ENCODE measurements at regions not wholly inside any gene's neighbourhood (a gene's known extent, or its start where the extent isn't known, plus 50 kb on each side); places are given as distances from the start of the nearest gene placed in this dataset.
"Not testable (repeated sequence)": the region's sequence is repeated elsewhere in the genome, so short reads cannot be mapped to it uniquely, and the experiment has no call there.

DNA sequence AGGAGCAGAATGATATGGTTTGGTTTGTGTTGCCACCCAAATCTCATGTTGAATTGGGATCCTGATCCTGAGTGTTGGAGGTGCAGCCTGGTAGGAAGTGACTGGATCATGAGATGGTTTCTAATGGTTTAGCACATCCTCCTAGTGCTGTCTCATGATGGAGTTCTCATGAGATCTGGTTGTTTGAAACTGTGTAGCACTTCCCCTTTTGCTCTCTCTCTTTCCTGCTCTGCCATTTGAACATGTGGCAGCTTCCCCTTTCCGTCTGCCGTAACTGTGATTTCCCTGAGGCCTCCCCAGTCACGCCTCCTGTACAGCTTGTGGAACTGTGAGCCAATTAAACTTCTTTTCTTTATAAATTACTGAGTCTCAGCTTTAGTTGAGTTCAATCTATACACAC is 756.8 kb upstream of the CDH6 start (continued):
- TF ChIP-seq, protein P1, sequence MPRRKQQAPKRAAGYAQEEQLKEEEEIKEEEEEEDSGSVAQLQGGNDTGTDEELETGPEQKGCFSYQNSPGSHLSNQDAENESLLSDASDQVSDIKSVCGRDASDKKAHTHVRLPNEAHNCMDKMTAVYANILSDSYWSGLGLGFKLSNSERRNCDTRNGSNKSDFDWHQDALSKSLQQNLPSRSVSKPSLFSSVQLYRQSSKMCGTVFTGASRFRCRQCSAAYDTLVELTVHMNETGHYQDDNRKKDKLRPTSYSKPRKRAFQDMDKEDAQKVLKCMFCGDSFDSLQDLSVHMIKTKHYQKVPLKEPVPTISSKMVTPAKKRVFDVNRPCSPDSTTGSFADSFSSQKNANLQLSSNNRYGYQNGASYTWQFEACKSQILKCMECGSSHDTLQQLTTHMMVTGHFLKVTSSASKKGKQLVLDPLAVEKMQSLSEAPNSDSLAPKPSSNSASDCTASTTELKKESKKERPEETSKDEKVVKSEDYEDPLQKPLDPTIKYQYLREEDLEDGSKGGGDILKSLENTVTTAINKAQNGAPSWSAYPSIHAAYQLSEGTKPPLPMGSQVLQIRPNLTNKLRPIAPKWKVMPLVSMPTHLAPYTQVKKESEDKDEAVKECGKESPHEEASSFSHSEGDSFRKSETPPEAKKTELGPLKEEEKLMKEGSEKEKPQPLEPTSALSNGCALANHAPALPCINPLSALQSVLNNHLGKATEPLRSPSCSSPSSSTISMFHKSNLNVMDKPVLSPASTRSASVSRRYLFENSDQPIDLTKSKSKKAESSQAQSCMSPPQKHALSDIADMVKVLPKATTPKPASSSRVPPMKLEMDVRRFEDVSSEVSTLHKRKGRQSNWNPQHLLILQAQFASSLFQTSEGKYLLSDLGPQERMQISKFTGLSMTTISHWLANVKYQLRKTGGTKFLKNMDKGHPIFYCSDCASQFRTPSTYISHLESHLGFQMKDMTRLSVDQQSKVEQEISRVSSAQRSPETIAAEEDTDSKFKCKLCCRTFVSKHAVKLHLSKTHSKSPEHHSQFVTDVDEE (CRISPR knock-in tag; IDR thresholded peaks at IDR 0.05), result no peak
- TF ChIP-seq GLIS3 (CRISPR knock-in tag; IDR thresholded peaks at IDR 0.05) (no peak), ZNF70 (CRISPR knock-in tag; IDR thresholded peaks at IDR 0.05) (no peak)

- ATAC-seq, result not testable (repeated sequence)
These were observed 764.5 kb upstream of the CDH6 start for GRCh38 chr5:30428866-30429407.

DNA sequence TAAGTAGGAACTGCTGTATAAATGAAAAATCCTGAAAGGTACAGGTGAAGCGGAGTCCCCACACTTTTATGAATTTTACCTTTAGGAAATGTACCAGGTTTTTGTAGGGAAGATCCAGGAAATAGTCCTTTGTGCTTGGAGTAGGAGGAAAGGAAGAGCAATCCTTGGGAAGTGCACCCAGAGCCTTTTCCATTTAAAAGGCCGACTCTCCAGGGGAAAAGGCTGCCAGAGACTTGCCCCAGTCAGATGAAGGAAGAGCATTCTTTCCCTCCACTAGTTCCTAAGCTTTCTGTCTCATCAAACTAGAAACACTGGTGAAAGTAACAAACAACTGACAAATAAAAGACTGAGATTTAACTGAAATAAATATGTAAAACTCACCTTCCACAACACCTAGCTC is 779.4 kb upstream of the CDH6 start:
- TF ChIP-seq ZFP30 (CRISPR knock-in tag; IDR thresholded peaks at IDR 0.05) (no peak), ISL1 (CRISPR knock-in tag; IDR thresholded peaks at IDR 0.05) (no peak), ZC3H10 (CRISPR knock-in tag; IDR thresholded peaks at IDR 0.05) (no peak), PPARA (CRISPR knock-in tag; IDR thresholded peaks at IDR 0.05; ENCODE audit: borderline replicate concordance) (no peak), ZFP3 (CRISPR knock-in tag; IDR thresholded peaks at IDR 0.05) (no peak), SNAI2 (CRISPR knock-in tag; IDR thresholded peaks at IDR 0.05) (no peak), TCF4 (CRISPR knock-in tag; IDR thresholded peaks at IDR 0.05; ENCODE audit: borderline replicate concordance) (no peak)
- ATAC-seq, result no peak

- ATAC-seq, result no peak
- no peak for TF ChIP-seq PPARA (CRISPR knock-in tag; IDR thresholded peaks at IDR 0.05; ENCODE audit: borderline replicate concordance)
- no peak for TF ChIP-seq ESRRG (CRISPR knock-in tag; IDR thresholded peaks at IDR 0.05)
- TF ChIP-seq, protein P2, sequence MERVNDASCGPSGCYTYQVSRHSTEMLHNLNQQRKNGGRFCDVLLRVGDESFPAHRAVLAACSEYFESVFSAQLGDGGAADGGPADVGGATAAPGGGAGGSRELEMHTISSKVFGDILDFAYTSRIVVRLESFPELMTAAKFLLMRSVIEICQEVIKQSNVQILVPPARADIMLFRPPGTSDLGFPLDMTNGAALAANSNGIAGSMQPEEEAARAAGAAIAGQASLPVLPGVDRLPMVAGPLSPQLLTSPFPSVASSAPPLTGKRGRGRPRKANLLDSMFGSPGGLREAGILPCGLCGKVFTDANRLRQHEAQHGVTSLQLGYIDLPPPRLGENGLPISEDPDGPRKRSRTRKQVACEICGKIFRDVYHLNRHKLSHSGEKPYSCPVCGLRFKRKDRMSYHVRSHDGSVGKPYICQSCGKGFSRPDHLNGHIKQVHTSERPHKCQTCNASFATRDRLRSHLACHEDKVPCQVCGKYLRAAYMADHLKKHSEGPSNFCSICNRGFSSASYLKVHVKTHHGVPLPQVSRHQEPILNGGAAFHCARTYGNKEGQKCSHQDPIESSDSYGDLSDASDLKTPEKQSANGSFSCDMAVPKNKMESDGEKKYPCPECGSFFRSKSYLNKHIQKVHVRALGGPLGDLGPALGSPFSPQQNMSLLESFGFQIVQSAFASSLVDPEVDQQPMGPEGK (CRISPR knock-in tag; IDR thresholded peaks at IDR 0.05; ENCODE audit: borderline replicate concordance), result no peak
- no peak for TF ChIP-seq OSR1 (CRISPR knock-in tag; IDR thresholded peaks at IDR 0.05)
- TF ChIP-seq TCF4 (CRISPR knock-in tag; IDR thresholded peaks at IDR 0.05; ENCODE audit: borderline replicate concordance), result no peak
- TF ChIP-seq BACH2 (CRISPR knock-in tag; IDR thresholded peaks at IDR 0.05; ENCODE audit: borderline replicate concordance), result no peak
- no peak for TF ChIP-seq GLIS3 (CRISPR knock-in tag; IDR thresholded peaks at IDR 0.05)
- TF ChIP-seq ZNF565 (CRISPR knock-in tag; conservative IDR thresholded peaks at IDR 0.05; ENCODE audit: low read depth), result no peak
- TF ChIP-seq, protein P3, sequence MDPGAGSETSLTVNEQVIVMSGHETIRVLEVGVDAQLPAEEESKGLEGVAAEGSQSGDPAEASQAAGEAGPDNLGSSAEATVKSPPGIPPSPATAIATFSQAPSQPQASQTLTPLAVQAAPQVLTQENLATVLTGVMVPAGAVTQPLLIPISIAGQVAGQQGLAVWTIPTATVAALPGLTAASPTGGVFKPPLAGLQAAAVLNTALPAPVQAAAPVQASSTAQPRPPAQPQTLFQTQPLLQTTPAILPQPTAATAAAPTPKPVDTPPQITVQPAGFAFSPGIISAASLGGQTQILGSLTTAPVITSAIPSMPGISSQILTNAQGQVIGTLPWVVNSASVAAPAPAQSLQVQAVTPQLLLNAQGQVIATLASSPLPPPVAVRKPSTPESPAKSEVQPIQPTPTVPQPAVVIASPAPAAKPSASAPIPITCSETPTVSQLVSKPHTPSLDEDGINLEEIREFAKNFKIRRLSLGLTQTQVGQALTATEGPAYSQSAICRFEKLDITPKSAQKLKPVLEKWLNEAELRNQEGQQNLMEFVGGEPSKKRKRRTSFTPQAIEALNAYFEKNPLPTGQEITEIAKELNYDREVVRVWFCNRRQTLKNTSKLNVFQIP (CRISPR knock-in tag; IDR thresholded peaks at IDR 0.05; ENCODE audit: borderline replicate concordance, low read depth), result no peak
- no peak for TF ChIP-seq RARB (CRISPR knock-in tag; IDR thresholded peaks at IDR 0.05)
- no peak for TF ChIP-seq ISL1 (CRISPR knock-in tag; IDR thresholded peaks at IDR 0.05)
- no peak for TF ChIP-seq TOX (CRISPR knock-in tag; IDR thresholded peaks at IDR 0.05; ENCODE audit: borderline replicate concordance)
- TF ChIP-seq, protein P4, sequence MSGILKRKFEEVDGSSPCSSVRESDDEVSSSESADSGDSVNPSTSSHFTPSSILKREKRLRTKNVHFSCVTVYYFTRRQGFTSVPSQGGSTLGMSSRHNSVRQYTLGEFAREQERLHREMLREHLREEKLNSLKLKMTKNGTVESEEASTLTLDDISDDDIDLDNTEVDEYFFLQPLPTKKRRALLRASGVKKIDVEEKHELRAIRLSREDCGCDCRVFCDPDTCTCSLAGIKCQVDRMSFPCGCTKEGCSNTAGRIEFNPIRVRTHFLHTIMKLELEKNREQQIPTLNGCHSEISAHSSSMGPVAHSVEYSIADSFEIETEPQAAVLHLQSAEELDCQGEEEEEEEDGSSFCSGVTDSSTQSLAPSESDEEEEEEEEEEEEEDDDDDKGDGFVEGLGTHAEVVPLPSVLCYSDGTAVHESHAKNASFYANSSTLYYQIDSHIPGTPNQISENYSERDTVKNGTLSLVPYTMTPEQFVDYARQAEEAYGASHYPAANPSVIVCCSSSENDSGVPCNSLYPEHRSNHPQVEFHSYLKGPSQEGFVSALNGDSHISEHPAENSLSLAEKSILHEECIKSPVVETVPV (CRISPR knock-in tag; IDR thresholded peaks at IDR 0.05), result no peak
- no peak for TF ChIP-seq CSDC2 (CRISPR knock-in tag; IDR thresholded peaks at IDR 0.05)
- no peak for TF ChIP-seq ZFP30 (CRISPR knock-in tag; IDR thresholded peaks at IDR 0.05)
- TF ChIP-seq ARNTL (CRISPR knock-in tag; IDR thresholded peaks at IDR 0.05; ENCODE audit: borderline replicate concordance, low read depth), result no peak
- TF ChIP-seq ZC3H10 (CRISPR knock-in tag; IDR thresholded peaks at IDR 0.05), result no peak
- TF ChIP-seq, protein P1 (CRISPR knock-in tag; IDR thresholded peaks at IDR 0.05), result no peak
These were observed 779.9 kb upstream of the CDH6 start for GRCh38 chr5:30413540-30413939.

Measured in SK-N-SH treated with all-trans-retinoic acid at 6 μM for 48 hours (cell line).